PC-9 (cell line): ENCODE measurements at regions not wholly inside any gene's neighbourhood (a gene's known extent, or its start where the extent isn't known, plus 50 kb on each side); places are given as distances from the start of the nearest gene placed in this dataset.

Experiments used
- EZH2 ChIP-seq: fragments of 200-600 bp; sonication (generic); IDR thresholded peaks from 2 replicates; pipeline ENCODE4 v1.8.0; 2017; ENCODE audit warnings: antibody characterized with exemption, low read depth
- TF ChIP-seq, protein P1 (sequence below): fragments of 200-600 bp; sonication (generic); conservative IDR thresholded peaks from 2 replicates; pipeline ENCODE4 v1.6.1; 2017; ENCODE audit warnings: mixed run types, antibody characterized with exemption, mild to moderate bottlenecking, moderate library complexity

- TF ChIP-seq, protein P1, sequence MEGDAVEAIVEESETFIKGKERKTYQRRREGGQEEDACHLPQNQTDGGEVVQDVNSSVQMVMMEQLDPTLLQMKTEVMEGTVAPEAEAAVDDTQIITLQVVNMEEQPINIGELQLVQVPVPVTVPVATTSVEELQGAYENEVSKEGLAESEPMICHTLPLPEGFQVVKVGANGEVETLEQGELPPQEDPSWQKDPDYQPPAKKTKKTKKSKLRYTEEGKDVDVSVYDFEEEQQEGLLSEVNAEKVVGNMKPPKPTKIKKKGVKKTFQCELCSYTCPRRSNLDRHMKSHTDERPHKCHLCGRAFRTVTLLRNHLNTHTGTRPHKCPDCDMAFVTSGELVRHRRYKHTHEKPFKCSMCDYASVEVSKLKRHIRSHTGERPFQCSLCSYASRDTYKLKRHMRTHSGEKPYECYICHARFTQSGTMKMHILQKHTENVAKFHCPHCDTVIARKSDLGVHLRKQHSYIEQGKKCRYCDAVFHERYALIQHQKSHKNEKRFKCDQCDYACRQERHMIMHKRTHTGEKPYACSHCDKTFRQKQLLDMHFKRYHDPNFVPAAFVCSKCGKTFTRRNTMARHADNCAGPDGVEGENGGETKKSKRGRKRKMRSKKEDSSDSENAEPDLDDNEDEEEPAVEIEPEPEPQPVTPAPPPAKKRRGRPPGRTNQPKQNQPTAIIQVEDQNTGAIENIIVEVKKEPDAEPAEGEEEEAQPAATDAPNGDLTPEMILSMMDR, result no peak
- no peak for TF ChIP-seq EZH2
These were observed 213.6 kb downstream of the FBXO8 start for GRCh38 chr4:174069848-174070330.
